NCI-H1436 treated with DMSO at 0.1 percent for 48 hours (cell line): ENCODE measurements at regions not wholly inside any gene's neighbourhood (a gene's known extent, or its start where the extent isn't known, plus 50 kb on each side); places are given as distances from the start of the nearest gene placed in this dataset.

ENCODE experiments used
- DNase-seq: peaks from one replicate; lab custom pipeline; 2025; lab: John Stamatoyannopoulos, UW

- no peak for DNase-seq
These were observed 403.6 kb upstream of the ANXA10 start for GRCh38 chr4:167688660-167689142.

DNA sequence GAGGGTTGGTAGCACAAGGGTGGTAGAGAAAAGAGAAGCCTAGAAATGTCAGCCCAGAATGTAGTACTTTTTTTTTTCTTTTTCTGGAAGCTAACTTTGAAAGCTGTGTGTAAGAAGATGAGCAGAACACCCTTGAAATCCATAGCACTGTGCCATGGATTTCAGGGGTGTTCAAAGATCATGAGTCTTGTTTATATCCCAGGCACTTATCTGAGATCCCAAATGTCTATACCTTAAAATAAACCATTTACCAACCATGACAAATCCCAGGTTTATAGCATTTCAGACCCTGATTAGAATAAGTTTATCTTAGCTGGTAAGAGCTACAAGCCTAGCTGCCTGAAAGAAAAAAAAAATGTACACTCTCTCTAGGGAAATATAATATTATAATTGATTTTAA, 389.9 kb upstream of the ANXA10 start:
- no peak for DNase-seq

DNA sequence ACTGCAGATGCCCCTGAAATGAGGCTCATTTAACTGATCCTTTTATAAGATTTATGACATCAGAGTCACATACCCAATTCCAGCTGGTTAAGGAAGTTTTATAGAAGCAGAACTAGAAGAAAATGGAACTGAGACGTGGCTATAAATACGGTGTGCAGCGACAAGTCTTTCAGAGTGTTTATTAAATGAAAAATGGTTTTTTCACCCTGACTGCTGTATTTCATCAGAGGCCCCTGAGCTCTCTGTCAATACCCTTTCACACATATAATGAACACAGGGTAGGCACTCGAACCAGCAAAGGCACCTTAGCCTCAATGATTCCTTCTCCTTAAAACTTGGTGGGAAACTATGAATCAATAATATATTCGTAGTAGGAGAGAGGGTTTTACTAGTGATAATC, 380.8 kb upstream of the ANXA10 start:
- no peak for DNase-seq

DNA sequence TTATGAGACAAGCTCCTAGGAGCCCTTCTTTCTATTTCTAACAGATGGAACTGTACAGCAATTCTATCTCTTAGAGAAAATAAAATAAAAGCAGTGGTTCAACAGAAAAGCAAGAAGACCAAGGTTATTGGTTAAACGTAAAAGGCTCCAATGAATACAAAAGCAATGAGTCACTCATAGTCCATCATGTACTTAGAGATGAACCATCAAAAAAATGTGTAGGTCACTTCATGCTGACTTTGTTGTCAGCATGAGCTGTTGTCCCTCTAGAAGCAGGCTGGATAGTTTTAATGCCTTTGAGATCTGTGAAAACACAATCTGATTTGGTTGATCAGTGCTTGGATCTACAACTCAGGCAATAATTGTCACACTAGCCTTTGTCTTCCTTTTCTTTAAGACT, 378.6 kb upstream of the ANXA10 start:
- no peak for DNase-seq

DNA sequence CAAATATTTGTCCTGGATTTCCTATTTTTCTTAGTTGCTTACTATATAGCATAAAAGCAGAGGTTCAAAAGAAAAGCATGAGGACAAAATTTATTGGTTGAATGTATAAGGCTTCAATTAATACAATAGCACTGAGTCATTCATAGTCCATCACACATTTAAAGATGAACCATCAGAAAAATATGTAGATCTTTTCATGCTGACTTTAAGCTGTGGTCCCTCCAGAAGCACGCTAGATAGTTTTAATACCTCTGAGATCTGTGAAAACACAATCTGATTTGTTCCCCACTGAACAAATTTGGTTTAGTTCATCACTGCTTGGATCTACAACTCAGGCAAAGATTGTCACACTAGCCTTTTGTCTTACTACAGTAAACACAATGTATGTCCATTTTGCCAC, 377.2 kb upstream of the ANXA10 start:
- DNase-seq: no peak

- no peak for DNase-seq
These were observed 374.8 kb upstream of the ANXA10 start for GRCh38 chr4:167717495-167717894.

DNA sequence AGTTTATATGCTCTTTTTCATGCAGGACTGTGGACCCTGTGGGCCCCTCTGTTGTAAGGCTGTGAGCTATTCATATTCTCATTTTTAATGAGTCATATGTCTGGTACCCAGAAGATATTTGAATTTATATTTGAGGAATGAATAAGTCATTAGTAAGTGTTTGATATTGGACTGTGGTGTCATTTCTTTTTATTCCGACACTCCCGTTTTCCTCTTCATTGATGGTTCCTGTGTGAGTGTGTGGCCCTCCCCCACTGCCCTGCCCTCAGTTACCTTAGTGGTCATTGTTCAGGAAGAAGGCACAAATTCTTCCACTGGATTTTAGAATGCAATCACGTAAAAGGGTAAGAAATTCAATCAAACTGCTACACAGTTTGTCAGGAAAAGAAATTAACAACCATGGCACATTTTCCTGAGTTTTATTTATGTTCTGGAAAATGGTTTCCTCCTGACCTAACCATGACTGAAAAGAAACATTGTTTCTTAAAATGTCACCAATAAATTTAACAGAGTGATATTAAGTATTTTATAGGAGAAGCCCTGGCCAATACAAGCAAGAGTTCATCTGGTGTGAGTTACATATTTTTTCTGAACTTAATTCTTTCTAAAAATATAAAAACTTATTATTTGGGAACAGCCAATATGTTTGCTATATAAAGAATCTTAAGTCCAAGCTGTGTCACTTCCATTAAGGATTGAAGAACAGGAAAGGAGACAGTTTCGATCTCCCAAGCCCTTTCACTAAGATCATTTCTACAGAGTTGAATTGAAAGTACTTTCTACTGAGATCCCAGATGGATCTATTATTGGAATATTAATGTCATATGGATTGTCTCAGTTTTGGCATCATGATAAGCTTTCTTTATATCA, 370.5 kb upstream of the ANXA10 start:
- no peak for DNase-seq

DNA sequence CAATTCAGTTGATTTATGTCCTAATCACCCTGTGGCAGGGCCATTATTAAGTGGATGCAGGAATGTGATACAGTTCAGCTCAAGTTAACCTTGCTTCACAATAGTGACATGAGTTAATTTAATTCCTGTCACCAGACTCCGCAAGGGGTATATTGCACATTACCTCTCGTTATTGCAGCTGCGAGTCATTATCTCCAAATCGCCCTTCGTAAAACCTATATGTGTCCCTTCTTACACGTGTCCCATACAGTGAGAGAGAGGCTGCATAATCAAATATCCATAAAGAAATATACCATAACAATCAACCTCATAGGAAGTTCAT, 369.9 kb upstream of the ANXA10 start:
- no peak for DNase-seq

- no peak for DNase-seq
These were observed 367.4 kb upstream of the ANXA10 start for GRCh38 chr4:167724941-167725340.

GRCh38 chr4:167730769-167731168, 361.6 kb upstream of the ANXA10 start:
- no peak for DNase-seq

GRCh38 chr4:167745024-167745687, 347.2 kb upstream of the ANXA10 start:
- DNase-seq: no peak

- DNase-seq: no peak
These were observed 325.1 kb upstream of the ANXA10 start for GRCh38 chr4:167767281-167767680.

DNA sequence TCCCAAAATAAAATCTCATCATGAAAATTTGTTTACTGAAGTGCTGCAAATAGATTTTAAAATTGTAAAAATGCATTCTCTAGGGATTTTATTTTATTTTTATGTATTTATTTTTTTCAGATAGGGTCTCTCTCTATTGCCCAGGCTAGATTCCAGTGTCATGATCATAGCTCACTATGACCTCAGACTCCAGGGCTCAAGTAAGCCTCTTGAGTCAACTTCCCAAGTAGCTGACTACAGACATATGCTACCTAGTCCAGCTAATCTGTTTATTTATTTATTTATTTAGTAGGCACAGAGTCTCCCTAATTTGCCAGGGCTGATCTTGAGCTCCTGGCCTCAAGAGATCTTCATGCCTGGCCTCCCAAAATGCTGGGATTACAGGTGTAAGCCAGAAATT, 317.7 kb upstream of the ANXA10 start:
- no peak for DNase-seq

GRCh38 chr4:167775375-167775774, 317.0 kb upstream of the ANXA10 start:
- no peak for DNase-seq

DNA sequence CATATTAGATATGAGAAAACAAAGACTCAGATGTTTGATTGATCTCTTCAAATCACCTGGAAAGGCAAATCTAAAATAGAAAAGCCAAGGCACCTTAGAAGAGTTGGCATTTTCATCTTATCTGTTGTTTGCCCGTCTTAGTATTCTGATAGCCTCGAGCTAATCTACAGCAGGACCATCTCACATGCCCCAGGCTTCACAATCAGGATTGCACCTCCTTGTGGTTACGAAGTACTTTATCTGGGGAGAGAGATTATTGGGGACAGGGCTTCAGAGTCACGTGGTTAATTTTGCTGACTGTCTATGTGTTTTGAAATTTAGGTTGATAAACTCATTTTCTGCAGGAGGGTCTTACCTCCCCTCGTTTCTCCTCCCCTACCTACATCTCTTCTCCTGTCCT, 313.1 kb upstream of the ANXA10 start:
- DNase-seq: no peak

- DNase-seq: no peak
These were observed 312.5 kb upstream of the ANXA10 start for GRCh38 chr4:167779864-167780263.

GRCh38 chr4:167784826-167785225, 307.5 kb upstream of the ANXA10 start:
- no peak for DNase-seq

DNA sequence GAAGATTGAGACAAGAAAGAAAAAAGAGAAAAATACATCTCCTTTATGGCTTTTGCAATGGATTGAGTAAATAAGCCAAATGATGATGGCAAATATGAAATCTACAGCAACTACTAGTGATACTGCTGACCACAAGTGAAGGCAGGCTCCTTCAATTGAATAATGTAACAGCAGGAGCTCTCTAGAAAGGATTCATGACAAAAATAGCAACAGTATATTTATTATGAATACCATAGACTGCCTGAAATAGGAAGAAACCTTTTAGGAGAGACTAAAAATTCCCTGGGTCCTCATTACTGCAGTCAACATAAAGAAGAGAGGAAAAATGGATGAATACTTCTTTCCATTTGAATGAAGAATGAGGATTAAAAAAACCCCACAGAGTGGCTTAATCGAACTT, 306.8 kb upstream of the ANXA10 start:
- DNase-seq: no peak

- DNase-seq: no peak
These were observed 305.8 kb upstream of the ANXA10 start for GRCh38 chr4:167786504-167786903.

- DNase-seq: no peak
These were observed 305.1 kb upstream of the ANXA10 start for GRCh38 chr4:167787231-167787630.

- no peak for DNase-seq
These were observed 289.7 kb upstream of the ANXA10 start for GRCh38 chr4:167802463-167803212.

GRCh38 chr4:167811958-167812357, 280.4 kb upstream of the ANXA10 start:
- no peak for DNase-seq

DNA sequence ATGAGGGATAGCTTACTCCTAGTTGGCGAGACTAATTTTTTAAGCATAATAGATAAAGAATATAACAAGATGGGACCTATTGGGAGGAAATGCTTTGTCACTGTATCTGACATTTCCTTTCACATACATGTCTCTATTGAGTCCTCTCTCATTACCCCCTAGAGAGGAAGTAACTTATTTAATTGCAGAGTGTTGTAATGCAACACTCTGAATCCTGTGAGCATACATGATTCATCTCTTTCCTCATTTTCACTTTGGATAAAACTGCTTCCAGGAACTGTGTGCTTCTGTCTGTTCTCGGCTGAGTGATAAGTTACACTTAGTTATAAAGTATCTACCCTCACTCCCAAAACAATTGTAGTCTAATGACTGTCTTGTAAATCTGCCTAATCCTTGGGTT, 266.1 kb upstream of the ANXA10 start:
- DNase-seq: no peak
